HepG2 (cell line): ENCODE measurements at regions not wholly inside any gene's neighbourhood (a gene's known extent, or its start where the extent isn't known, plus 50 kb on each side); places are given as distances from the start of the nearest gene placed in this dataset.

Source experiments
- EED ChIP-seq: sonication (generic); formaldehyde crosslinking; IDR thresholded peaks from 2 replicates; pipeline ENCODE4 v1.5.0; 2020; ENCODE audit warnings: mild to moderate bottlenecking, missing genetic modification reagents
- EP300 ChIP-seq, 3 experiments: sonication (generic) in 1 of 3; formaldehyde crosslinking in 1 of 3; IDR thresholded peaks; 2 replicates each; pipeline versions ENCODE4 v1.5.1 to v1.6.1; 2011 to 2020; ENCODE audit warnings: low read depth in 2 of 3, low read length in 2 of 3, borderline replicate concordance in 1 of 3, improper control_type of control experiment in 1 of 3, mild to moderate bottlenecking in 1 of 3, missing genetic modification reagents in 1 of 3, moderate library complexity in 1 of 3
- GTF3A ChIP-seq: sonication (generic); formaldehyde crosslinking; conservative IDR thresholded peaks from 2 replicates; pipeline ENCODE4 v1.4.0; 2020; ENCODE audit warnings: mild to moderate bottlenecking, missing genetic modification reagents
- HNF4G ChIP-seq, 2 experiments: sonication (generic) in 1 of 2; formaldehyde crosslinking in 1 of 2; IDR thresholded peaks; 2 replicates each; pipeline versions ENCODE4 v1.4.0 to v1.6.1; 2011 to 2020; ENCODE audit warnings: borderline replicate concordance in 2 of 2, low read depth in 2 of 2, mild to moderate bottlenecking in 2 of 2, low read length in 1 of 2, missing genetic modification reagents in 1 of 2, moderate library complexity in 1 of 2
- NCOA1 ChIP-seq: sonication (generic); formaldehyde crosslinking; IDR thresholded peaks from 2 replicates; pipeline ENCODE4 v1.9.0; 2021; ENCODE audit warnings: missing genetic modification reagents
- NCOA5 ChIP-seq: sonication (generic); formaldehyde crosslinking; IDR thresholded peaks from 2 replicates; pipeline ENCODE4 v1.4.0; 2020; ENCODE audit warnings: missing genetic modification reagents
- NPAS2 ChIP-seq: sonication (generic); formaldehyde crosslinking; IDR thresholded peaks from 2 replicates; pipeline ENCODE4 v1.8.0; 2022; ENCODE audit warnings: mild to moderate bottlenecking, missing genetic modification reagents, borderline replicate concordance
- RARA ChIP-seq: IDR thresholded peaks from 2 replicates; pipeline ENCODE4 v1.6.1; 2016; ENCODE audit warnings: missing genetic modification reagents, missing compliant biosample characterization
- RBAK ChIP-seq: sonication (generic); formaldehyde crosslinking; IDR thresholded peaks from 2 replicates; pipeline ENCODE4 v1.5.1; 2020; ENCODE audit warnings: mild to moderate bottlenecking, missing genetic modification reagents
- SP140L ChIP-seq: sonication (generic); formaldehyde crosslinking; IDR thresholded peaks from 2 replicates; pipeline ENCODE4 v1.4.0; 2020; ENCODE audit warnings: missing genetic modification reagents, borderline replicate concordance
- THRA ChIP-seq: sonication (generic); formaldehyde crosslinking; IDR thresholded peaks from 2 replicates; pipeline ENCODE4 v1.4.0; 2020; ENCODE audit warnings: missing genetic modification reagents, borderline replicate concordance
- ZFP36L1 ChIP-seq: sonication (generic); formaldehyde crosslinking; IDR thresholded peaks from 2 replicates; pipeline ENCODE4 v1.8.0; 2022; ENCODE audit warnings: mild to moderate bottlenecking, missing genetic modification reagents, moderate library complexity
- ZKSCAN5 ChIP-seq: sonication (generic); formaldehyde crosslinking; IDR thresholded peaks from 2 replicates; pipeline ENCODE4 v1.5.1; 2020; ENCODE audit warnings: mild to moderate bottlenecking, missing genetic modification reagents
- ZNF12 ChIP-seq: sonication (generic); formaldehyde crosslinking; IDR thresholded peaks from 2 replicates; pipeline ENCODE4 v1.5.0; 2020; ENCODE audit warnings: missing genetic modification reagents
- ZNF451 ChIP-seq: sonication (generic); formaldehyde crosslinking; IDR thresholded peaks from 2 replicates; pipeline ENCODE4 v1.5.0; 2020; ENCODE audit warnings: mild to moderate bottlenecking, missing genetic modification reagents
- ZNF75D ChIP-seq: sonication (generic); formaldehyde crosslinking; IDR thresholded peaks from 2 replicates; pipeline ENCODE4 v1.8.1; 2023; ENCODE audit warnings: missing genetic modification reagents, mild to moderate bottlenecking, borderline replicate concordance
- ZSCAN20 ChIP-seq: sonication (generic); formaldehyde crosslinking; IDR thresholded peaks from 2 replicates; pipeline ENCODE4 v1.4.0; 2020; ENCODE audit warnings: missing genetic modification reagents, mild to moderate bottlenecking, borderline replicate concordance
- TF ChIP-seq, protein P1 (sequence below): sonication (generic); formaldehyde crosslinking; IDR thresholded peaks from 2 replicates; pipeline ENCODE4 v1.5.1; 2020; ENCODE audit warnings: missing genetic modification reagents, mild to moderate bottlenecking, borderline replicate concordance
- TF ChIP-seq, protein P2 (sequence below): sonication (generic); formaldehyde crosslinking; IDR thresholded peaks from 2 replicates; pipeline ENCODE4 v1.5.0; 2020; ENCODE audit warnings: missing genetic modification reagents
- TF ChIP-seq, protein P3 (sequence below): sonication (generic); formaldehyde crosslinking; IDR thresholded peaks from 2 replicates; pipeline ENCODE4 v1.4.0; 2020; ENCODE audit warnings: missing genetic modification reagents, borderline replicate concordance
- TF ChIP-seq, protein P4 (sequence below): IDR thresholded peaks from 2 replicates; pipeline ENCODE4 v1.6.1; 2016; ENCODE audit warnings: low read depth

DNA sequence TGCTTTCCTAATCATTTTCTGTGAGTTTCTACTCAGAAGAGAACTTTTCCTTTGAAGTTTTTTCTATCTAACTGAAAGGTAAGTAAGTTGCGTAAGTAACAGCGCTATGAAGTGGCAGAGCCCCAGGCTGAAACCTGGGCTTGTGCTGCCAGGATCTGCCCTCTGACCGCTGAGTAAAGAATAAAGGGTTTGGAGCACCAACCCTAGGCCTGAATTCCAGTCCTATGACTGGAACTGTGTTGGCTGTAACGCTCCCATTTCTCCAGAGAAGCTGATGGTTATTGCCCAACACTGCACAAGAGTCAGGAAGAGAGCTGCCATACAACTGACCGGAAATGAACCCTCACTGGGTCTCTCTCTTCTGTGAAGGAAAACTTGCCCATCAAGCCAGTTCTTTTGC is 87.0 kb downstream of the FOXB1 start (continued):
- TF ChIP-seq, protein P1, sequence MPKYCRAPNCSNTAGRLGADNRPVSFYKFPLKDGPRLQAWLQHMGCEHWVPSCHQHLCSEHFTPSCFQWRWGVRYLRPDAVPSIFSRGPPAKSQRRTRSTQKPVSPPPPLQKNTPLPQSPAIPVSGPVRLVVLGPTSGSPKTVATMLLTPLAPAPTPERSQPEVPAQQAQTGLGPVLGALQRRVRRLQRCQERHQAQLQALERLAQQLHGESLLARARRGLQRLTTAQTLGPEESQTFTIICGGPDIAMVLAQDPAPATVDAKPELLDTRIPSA (CRISPR knock-in tag), result no peak
- TF ChIP-seq ZFP36L1 (no peak), EED (CRISPR knock-in tag) (no peak), NCOA5 (CRISPR knock-in tag) (no peak), ZNF75D (CRISPR knock-in tag) (no peak), GTF3A (no peak), NPAS2 (CRISPR knock-in tag) (no peak), HNF4G (IDR thresholded peaks at IDR 0.05; ENCODE audit: borderline replicate concordance, low read depth, low read length) (no peak), HNF4G (CRISPR knock-in tag; IDR thresholded peaks at IDR 0.05; ENCODE audit: borderline replicate concordance, low read depth) (no peak), ZNF12 (no peak), ZSCAN20 (no peak), EP300 (IDR thresholded peaks at IDR 0.05; ENCODE audit: low read depth in 2 of 2, low read length in 2 of 2) (no peak), EP300 (CRISPR knock-in tag; IDR thresholded peaks at IDR 0.05; ENCODE audit: borderline replicate concordance) (no peak), THRA (no peak), RARA (no peak), RBAK (no peak), NCOA1 (CRISPR knock-in tag) (no peak), SP140L (no peak), ZNF451 (CRISPR knock-in tag) (no peak), ZKSCAN5 (no peak)
- TF ChIP-seq, protein P2, sequence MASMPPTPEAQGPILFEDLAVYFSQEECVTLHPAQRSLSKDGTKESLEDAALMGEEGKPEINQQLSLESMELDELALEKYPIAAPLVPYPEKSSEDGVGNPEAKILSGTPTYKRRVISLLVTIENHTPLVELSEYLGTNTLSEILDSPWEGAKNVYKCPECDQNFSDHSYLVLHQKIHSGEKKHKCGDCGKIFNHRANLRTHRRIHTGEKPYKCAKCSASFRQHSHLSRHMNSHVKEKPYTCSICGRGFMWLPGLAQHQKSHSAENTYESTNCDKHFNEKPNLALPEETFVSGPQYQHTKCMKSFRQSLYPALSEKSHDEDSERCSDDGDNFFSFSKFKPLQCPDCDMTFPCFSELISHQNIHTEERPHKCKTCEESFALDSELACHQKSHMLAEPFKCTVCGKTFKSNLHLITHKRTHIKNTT (CRISPR knock-in tag), result no peak
- TF ChIP-seq, protein P3, sequence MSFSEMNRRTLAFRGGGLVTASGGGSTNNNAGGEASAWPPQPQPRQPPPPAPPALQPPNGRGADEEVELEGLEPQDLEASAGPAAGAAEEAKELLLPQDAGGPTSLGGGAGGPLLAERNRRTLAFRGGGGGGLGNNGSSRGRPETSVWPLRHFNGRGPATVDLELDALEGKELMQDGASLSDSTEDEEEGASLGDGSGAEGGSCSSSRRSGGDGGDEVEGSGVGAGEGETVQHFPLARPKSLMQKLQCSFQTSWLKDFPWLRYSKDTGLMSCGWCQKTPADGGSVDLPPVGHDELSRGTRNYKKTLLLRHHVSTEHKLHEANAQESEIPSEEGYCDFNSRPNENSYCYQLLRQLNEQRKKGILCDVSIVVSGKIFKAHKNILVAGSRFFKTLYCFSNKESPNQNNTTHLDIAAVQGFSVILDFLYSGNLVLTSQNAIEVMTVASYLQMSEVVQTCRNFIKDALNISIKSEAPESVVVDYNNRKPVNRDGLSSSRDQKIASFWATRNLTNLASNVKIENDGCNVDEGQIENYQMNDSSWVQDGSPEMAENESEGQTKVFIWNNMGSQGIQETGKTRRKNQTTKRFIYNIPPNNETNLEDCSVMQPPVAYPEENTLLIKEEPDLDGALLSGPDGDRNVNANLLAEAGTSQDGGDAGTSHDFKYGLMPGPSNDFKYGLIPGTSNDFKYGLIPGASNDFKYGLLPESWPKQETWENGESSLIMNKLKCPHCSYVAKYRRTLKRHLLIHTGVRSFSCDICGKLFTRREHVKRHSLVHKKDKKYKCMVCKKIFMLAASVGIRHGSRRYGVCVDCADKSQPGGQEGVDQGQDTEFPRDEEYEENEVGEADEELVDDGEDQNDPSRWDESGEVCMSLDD (CRISPR knock-in tag), result no peak
- TF ChIP-seq, protein P4, sequence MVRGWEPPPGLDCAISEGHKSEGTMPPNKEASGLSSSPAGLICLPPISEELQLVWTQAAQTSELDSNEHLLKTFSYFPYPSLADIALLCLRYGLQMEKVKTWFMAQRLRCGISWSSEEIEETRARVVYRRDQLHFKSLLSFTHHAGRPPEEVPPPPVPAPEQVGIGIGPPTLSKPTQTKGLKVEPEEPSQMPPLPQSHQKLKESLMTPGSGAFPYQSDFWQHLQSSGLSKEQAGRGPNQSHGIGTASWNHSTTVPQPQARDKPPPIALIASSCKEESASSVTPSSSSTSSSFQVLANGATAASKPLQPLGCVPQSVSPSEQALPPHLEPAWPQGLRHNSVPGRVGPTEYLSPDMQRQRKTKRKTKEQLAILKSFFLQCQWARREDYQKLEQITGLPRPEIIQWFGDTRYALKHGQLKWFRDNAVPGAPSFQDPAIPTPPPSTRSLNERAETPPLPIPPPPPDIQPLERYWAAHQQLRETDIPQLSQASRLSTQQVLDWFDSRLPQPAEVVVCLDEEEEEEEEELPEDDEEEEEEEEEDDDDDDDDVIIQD (CRISPR knock-in tag), result no peak
